Loucy (cell line): ENCODE measurements at regions not wholly inside any gene's neighbourhood (a gene's known extent, or its start where the extent isn't known, plus 50 kb on each side); places are given as distances from the start of the nearest gene placed in this dataset.

Experiments used
- EZH2phosphoT487 ChIP-seq: fragments of 200-600 bp; IDR thresholded peaks from 2 replicates; pipeline ENCODE4 v1.6.1; 2018; ENCODE audit warnings: antibody characterized with exemption, mild to moderate bottlenecking, moderate library complexity, borderline replicate concordance
- TF ChIP-seq, protein P1 (sequence below): fragments of 200-600 bp; sonication (generic); conservative IDR thresholded peaks from 2 replicates; pipeline ENCODE4 v1.5.1; 2014; ENCODE audit warnings: mild to moderate bottlenecking, antibody characterized with exemption, low read length

DNA sequence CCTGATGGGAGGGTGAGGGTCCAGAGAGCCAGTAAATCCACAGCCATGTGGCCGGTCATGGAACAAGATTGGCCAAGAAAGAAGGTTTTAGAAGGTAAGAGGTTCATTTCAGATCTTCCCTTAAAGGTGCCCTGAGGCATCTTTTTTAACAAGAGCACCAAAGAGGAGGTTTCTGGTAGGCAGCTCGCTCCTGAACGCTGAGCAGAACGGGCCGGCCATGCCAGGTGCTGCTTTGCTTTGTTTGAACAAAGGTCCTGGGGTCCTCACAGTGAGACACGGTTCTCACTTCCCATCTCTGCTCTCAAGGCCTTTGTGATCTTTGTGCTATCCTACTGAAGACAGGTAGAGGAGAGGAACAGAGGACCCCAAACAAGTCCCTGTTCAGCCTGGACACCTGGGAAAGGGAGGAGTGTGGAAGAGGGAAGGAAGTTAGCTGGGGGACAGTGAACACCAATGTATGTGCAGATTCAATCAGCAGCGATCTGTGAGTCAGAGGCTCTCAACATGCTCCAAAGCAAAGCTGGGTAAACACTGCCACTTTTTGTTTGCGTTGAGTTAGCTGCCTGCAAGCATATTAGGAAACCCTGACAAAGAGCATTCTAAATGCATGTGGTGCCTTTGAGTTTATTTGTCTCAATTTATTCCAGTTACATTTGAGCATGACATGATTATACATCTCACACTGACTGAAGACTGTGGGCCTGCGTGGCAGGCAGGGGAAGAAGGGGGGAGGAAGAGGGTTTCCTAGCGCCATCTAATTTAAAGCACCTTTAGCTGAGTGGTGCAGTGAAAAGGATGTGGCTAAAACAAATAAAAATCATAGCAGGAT is 102.4 kb downstream of the ASB1 start:
- TF ChIP-seq, protein P1, sequence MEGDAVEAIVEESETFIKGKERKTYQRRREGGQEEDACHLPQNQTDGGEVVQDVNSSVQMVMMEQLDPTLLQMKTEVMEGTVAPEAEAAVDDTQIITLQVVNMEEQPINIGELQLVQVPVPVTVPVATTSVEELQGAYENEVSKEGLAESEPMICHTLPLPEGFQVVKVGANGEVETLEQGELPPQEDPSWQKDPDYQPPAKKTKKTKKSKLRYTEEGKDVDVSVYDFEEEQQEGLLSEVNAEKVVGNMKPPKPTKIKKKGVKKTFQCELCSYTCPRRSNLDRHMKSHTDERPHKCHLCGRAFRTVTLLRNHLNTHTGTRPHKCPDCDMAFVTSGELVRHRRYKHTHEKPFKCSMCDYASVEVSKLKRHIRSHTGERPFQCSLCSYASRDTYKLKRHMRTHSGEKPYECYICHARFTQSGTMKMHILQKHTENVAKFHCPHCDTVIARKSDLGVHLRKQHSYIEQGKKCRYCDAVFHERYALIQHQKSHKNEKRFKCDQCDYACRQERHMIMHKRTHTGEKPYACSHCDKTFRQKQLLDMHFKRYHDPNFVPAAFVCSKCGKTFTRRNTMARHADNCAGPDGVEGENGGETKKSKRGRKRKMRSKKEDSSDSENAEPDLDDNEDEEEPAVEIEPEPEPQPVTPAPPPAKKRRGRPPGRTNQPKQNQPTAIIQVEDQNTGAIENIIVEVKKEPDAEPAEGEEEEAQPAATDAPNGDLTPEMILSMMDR: no peak
- no peak for TF ChIP-seq EZH2phosphoT487
